ENCODE measurements at regions not wholly inside any gene's neighbourhood (a gene's known extent, or its start where the extent isn't known, plus 50 kb on each side); places are given as distances from the start of the nearest gene placed in this dataset.
A peak's percentile ranks its signal among the peaks of the same experiment; 100 is the strongest.
"Not testable (repeated sequence)": the region's sequence is repeated elsewhere in the genome, so short reads cannot be mapped to it uniquely, and the experiment has no call there.

- no peak overlapping the region for H3K4me3 ChIP-seq (ENCODE audit: low read depth, low read length)
- in situ Hi-C loops (cut with HindIII; ENCODE audit: low sequenced_read_pairs), result no loop called here
- TF ChIP-seq CTCF (IDR thresholded peaks at IDR 0.05; ENCODE audit: low read depth, low read length), result no peak
- DNase-seq (ENCODE audit: low read depth, low spot score), result no peak
Measured at GRCh38 chr2:64276417-64277095, 132.3 kb upstream of the PELI1 start.

GRCh38 chr2:64277101-64277849 is 133.1 kb upstream of the PELI1 start:
- DNase-seq (ENCODE audit: low read depth, low spot score), result peak; percentile 35

GRCh38 chr2:64280812-64281211 is 136.6 kb upstream of the PELI1 start:
- DNase-seq (ENCODE audit: low read depth, low spot score); H3K4me3 ChIP-seq (ENCODE audit: low read depth, low read length); in situ Hi-C loops (cut with HindIII; ENCODE audit: low sequenced_read_pairs): not testable (repeated sequence)

More at GRCh38 chr2:64277101-64277849, 133.1 kb upstream of the PELI1 start:
- H3K4me3 ChIP-seq (ENCODE audit: low read depth, low read length), result no peak overlapping the region
- TF ChIP-seq CTCF (IDR thresholded peaks at IDR 0.05; ENCODE audit: low read depth, low read length), result no peak
- in situ Hi-C loops (cut with HindIII; ENCODE audit: low sequenced_read_pairs), result no loop called here

GRCh38 chr2:64283006-64283570 is 138.9 kb upstream of the PELI1 start:
- no peak for DNase-seq (ENCODE audit: low read depth, low spot score)
- H3K4me3 ChIP-seq (ENCODE audit: low read depth, low read length), result no peak overlapping the region
- no peak for TF ChIP-seq CTCF (IDR thresholded peaks at IDR 0.05; ENCODE audit: low read depth, low read length)
- in situ Hi-C loops (cut with HindIII; ENCODE audit: low sequenced_read_pairs), result no loop called here

DNA sequence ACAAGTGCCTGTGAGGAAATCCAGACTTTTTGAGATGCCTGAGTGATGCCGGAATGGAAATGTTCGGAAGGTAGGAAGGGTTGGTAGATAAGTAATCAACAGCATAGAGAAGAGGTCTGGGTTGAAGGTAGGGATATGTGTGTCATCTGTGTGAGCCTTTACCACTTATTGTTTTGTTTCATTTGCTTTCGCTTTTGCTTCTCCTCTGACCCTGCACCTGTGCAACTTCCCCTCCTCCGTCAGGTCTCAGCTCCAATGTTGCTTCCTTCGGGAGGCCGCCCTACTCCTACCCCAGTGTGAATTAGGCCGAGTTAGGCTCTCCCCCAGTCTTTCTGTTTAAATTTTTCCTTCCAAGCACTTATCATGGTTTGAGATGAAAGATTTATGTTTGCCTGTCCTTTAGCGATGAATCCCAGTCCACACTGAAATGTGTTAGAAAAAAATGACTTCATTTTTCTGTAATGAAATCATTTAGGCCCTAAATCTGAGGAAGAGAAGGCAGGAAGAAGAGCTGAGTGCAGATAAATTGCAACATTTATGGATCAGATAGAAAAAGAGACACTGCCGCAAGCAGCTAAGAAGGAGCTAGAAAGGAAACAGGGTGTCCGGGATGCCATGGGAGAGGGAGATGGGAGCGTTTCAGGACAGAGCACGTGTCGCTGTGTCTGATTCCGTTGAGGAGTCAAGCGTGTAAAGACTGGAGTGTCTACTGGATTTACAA is 139.6 kb upstream of the PELI1 start:
- DNase-seq (ENCODE audit: low read depth, low spot score), result no peak
- in situ Hi-C loops (cut with HindIII; ENCODE audit: low sequenced_read_pairs), result no loop called here
- H3K4me3 ChIP-seq (ENCODE audit: low read depth, low read length), result no peak overlapping the region
- no peak for TF ChIP-seq CTCF (IDR thresholded peaks at IDR 0.05; ENCODE audit: low read depth, low read length)

DNA sequence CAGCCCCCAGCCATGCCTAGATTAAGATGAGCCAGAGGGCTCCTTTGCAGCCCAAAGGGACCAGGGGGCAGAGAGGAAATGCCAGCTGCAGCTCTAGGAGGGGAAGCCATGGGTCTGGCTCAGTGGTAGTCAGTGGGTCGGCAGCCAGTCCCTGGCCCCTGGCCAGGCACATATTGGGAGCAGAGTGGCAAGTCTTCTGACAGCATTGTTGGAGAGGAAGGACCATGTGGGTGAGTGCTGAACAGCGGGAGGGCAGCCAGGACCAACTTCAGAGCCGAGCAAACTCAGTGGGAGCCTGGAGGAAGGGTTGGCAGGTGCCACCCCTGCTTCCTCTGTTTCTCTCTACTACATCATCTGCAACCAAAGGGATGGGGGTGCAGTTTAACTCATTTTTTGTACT is 140.5 kb upstream of the PELI1 start:
- no peak overlapping the region for H3K4me3 ChIP-seq (ENCODE audit: low read depth, low read length)
- in situ Hi-C loops (cut with HindIII; ENCODE audit: low sequenced_read_pairs), result no loop called here
- TF ChIP-seq CTCF (IDR thresholded peaks at IDR 0.05; ENCODE audit: low read depth, low read length), result no peak
- DNase-seq (ENCODE audit: low read depth, low spot score), result no peak
